ENCODE measurements at regions not wholly inside any gene's neighbourhood (a gene's known extent, or its start where the extent isn't known, plus 50 kb on each side); places are given as distances from the start of the nearest gene placed in this dataset.

GRCh38 chr16:79293836-79294460 is 306.6 kb downstream of the MAF start:
- H3K27ac Mint-ChIP-seq (ENCODE audit: unreplicated experiment): no peak overlapping the region
- peak in 1 of 2 experiments; percentile 51 for DNase-seq
- TF ChIP-seq, protein P1, sequence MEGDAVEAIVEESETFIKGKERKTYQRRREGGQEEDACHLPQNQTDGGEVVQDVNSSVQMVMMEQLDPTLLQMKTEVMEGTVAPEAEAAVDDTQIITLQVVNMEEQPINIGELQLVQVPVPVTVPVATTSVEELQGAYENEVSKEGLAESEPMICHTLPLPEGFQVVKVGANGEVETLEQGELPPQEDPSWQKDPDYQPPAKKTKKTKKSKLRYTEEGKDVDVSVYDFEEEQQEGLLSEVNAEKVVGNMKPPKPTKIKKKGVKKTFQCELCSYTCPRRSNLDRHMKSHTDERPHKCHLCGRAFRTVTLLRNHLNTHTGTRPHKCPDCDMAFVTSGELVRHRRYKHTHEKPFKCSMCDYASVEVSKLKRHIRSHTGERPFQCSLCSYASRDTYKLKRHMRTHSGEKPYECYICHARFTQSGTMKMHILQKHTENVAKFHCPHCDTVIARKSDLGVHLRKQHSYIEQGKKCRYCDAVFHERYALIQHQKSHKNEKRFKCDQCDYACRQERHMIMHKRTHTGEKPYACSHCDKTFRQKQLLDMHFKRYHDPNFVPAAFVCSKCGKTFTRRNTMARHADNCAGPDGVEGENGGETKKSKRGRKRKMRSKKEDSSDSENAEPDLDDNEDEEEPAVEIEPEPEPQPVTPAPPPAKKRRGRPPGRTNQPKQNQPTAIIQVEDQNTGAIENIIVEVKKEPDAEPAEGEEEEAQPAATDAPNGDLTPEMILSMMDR (IDR thresholded peaks at IDR 0.05; ENCODE audit: insufficient read depth in 1 of 2, low read depth in 1 of 2, low read length in 1 of 2, severe bottlenecking in 1 of 2, unreplicated experiment in 1 of 2): no peak
- no peaks in the 10 kb centered on the region for H3K27me3 Mint-ChIP-seq (ENCODE audit: insufficient read depth, unreplicated experiment)
- H3K4me1 Mint-ChIP-seq (ENCODE audit: low read depth, unreplicated experiment): peaks cover 8% of the 10 kb centered on the region
- POLR2A ChIA-PET: no interaction called here
- H3K27me3 ChIP-seq (replicated peaks; ENCODE audit: control insufficient read depth, insufficient read depth, low read length): no peaks in the 10 kb centered on the region
- BruUV-seq (replicated peaks): no TSS peak
- H3K4me3 Mint-ChIP-seq (ENCODE audit: unreplicated experiment): no peak overlapping the region
- H3K9me3 Mint-ChIP-seq (ENCODE audit: unreplicated experiment): no peaks in the 10 kb centered on the region
- no peaks in the 10 kb centered on the region for H3K9me3 ChIP-seq
- intact Hi-C loops (cut with micrococcal nuclease; ENCODE audit: unreplicated experiment): no loop called here
- CTCF ChIA-PET: no interaction called here
- H3K36me3 ChIP-seq (ENCODE audit: control insufficient read depth, insufficient read depth, low read length): no peaks in the 10 kb centered on the region
- peaks cover 4% of the 10 kb centered on the region for H3K36me3 Mint-ChIP-seq (ENCODE audit: insufficient read depth, unreplicated experiment)
- H3K4me1 ChIP-seq: peaks cover 14% of the 10 kb centered on the region
- H3K4me3 ChIP-seq (ENCODE audit: low read depth, low read length): no peak overlapping the region

GRCh38 chr16:79288066-79288465 is 312.5 kb downstream of the MAF start:
- H3K4me1 Mint-ChIP-seq (ENCODE audit: low read depth, unreplicated experiment): no peaks in the 10 kb centered on the region
- peaks cover 4% of the 10 kb centered on the region for H3K27me3 Mint-ChIP-seq (ENCODE audit: insufficient read depth, unreplicated experiment)
- intact Hi-C loops (cut with micrococcal nuclease; ENCODE audit: unreplicated experiment): no loop called here
- TF ChIP-seq, protein P1 (IDR thresholded peaks at IDR 0.05; ENCODE audit: insufficient read depth in 1 of 2, low read depth in 1 of 2, low read length in 1 of 2, severe bottlenecking in 1 of 2, unreplicated experiment in 1 of 2): no peak
- H3K4me3 ChIP-seq (ENCODE audit: low read depth, low read length): no peak overlapping the region
- H3K9me3 ChIP-seq: no peaks in the 10 kb centered on the region; the same call in 1 of the 2 replicates
- BruUV-seq (replicated peaks): no TSS peak
- no peaks in the 10 kb centered on the region for H3K36me3 ChIP-seq (ENCODE audit: control insufficient read depth, insufficient read depth, low read length)
- H3K27ac Mint-ChIP-seq (ENCODE audit: unreplicated experiment): no peak overlapping the region
- ChIA-PET POLR2A (no interaction called here), CTCF (interaction anchor here (0.5 kb wide), 1 partner anchor 513 kb away, joined by 3 read pairs; no protein-coding TSS in a partner anchor)
- no peak overlapping the region for H3K4me3 Mint-ChIP-seq (ENCODE audit: unreplicated experiment)
- H3K36me3 Mint-ChIP-seq (ENCODE audit: insufficient read depth, unreplicated experiment): no peaks in the 10 kb centered on the region
- H3K27me3 ChIP-seq (replicated peaks; ENCODE audit: control insufficient read depth, insufficient read depth, low read length): no peaks in the 10 kb centered on the region
- no peak for DNase-seq
- H3K9me3 Mint-ChIP-seq (ENCODE audit: unreplicated experiment): no peaks in the 10 kb centered on the region
- H3K4me1 ChIP-seq: no peaks in the 10 kb centered on the region

DNA sequence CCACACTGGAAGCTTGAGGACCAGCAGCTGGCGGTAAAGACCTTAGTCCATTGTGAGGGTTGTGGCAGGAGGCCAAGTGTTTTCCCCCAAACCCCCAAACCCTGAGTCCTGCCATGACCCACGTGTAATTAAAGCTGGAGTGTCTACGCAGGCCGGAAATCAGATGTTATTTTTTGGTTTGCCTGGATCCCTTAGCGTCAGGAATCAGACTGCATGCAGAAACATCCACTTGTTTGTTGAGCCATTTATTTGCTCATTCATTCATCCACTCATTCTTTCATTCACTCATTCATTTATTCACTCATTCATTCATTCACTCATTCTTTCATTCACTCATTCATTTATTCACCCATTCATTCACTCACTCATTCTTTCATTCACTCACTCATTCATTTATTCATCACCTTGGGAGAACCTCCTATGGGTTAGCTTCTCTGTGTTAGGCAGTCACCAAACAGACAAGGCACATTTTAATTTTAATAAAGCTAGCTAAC is 313.1 kb downstream of the MAF start:
- Mint-ChIP-seq H3K4me1 (ENCODE audit: low read depth, unreplicated experiment) (no peaks in the 10 kb centered on the region), H3K9me3 (ENCODE audit: unreplicated experiment) (no peaks in the 10 kb centered on the region), H3K36me3 (ENCODE audit: insufficient read depth, unreplicated experiment) (no peaks in the 10 kb centered on the region), H3K27me3 (ENCODE audit: insufficient read depth, unreplicated experiment) (peaks cover 9% of the 10 kb centered on the region), H3K27ac (ENCODE audit: unreplicated experiment) (no peak overlapping the region), H3K4me3 (ENCODE audit: unreplicated experiment) (no peak overlapping the region)
- H3K4me1 ChIP-seq: no peaks in the 10 kb centered on the region
- no peak for DNase-seq
- H3K27me3 ChIP-seq (replicated peaks; ENCODE audit: control insufficient read depth, insufficient read depth, low read length): no peaks in the 10 kb centered on the region
- no peaks in the 10 kb centered on the region; the same call in 1 of the 2 replicates for H3K9me3 ChIP-seq
- H3K36me3 ChIP-seq (ENCODE audit: control insufficient read depth, insufficient read depth, low read length): no peaks in the 10 kb centered on the region
- ChIA-PET CTCF (no interaction called here), POLR2A (no interaction called here)
- no peak overlapping the region for H3K4me3 ChIP-seq (ENCODE audit: low read depth, low read length)
- intact Hi-C loops (cut with micrococcal nuclease; ENCODE audit: unreplicated experiment): no loop called here
- TF ChIP-seq, protein P1 (IDR thresholded peaks at IDR 0.05; ENCODE audit: insufficient read depth in 1 of 2, low read depth in 1 of 2, low read length in 1 of 2, severe bottlenecking in 1 of 2, unreplicated experiment in 1 of 2): no peak
- BruUV-seq (replicated peaks): no TSS peak
